ENCODE measurements at regions not wholly inside any gene's neighbourhood (a gene's known extent, or its start where the extent isn't known, plus 50 kb on each side); places are given as distances from the start of the nearest gene placed in this dataset.

DNA sequence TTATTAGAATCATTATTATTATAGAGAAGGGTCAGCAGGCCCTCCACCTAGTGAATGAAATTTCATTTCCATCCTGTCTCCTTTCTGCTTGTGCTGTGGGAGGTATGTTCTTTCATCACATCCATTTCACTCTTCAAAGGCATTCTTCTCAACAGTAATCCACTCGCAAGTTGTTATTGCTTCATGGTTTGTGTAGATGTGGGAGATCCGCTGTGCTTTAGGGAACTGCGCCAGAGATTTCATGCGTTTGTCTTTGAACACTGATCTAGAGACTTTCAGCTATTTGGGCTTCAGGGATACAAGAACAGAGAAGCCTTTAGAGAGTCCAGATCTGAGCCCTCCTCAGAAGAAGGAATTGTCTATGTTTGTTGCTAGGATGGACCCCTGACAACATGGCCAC, 53.5 kb upstream of the PUDP start:
- no peak for TF ChIP-seq POLR2AphosphoS5 (IDR thresholded peaks at IDR 0.05)
- no peak for TF ChIP-seq CTCF (IDR thresholded peaks at IDR 0.05)
- no peak for TF ChIP-seq POLR2A (IDR thresholded peaks at IDR 0.05)
